ENCODE measurements at regions not wholly inside any gene's neighbourhood (a gene's known extent, or its start where the extent isn't known, plus 50 kb on each side); places are given as distances from the start of the nearest gene placed in this dataset.
"Not testable (repeated sequence)": the region's sequence is repeated elsewhere in the genome, so short reads cannot be mapped to it uniquely, and the experiment has no call there.

- H3K4me3 ChIP-seq; ATAC-seq; POLR2A ChIA-PET; H3K9me3 ChIP-seq; H3K4me2 ChIP-seq; H3K4me1 ChIP-seq; H3K27ac ChIP-seq; CTCF ChIA-PET; FAIRE-seq; DNase-seq (ENCODE audit: low read depth in 1 of 2, low spot score in 1 of 2): not testable (repeated sequence)
- WGBS (ENCODE audit: missing lambda C conversion rate), result 58% methylated on average over 10 of the region's 18 CpGs
Measured at GRCh38 chr6:80497696-80498486, 391.4 kb downstream of the BCKDHB start.

DNA sequence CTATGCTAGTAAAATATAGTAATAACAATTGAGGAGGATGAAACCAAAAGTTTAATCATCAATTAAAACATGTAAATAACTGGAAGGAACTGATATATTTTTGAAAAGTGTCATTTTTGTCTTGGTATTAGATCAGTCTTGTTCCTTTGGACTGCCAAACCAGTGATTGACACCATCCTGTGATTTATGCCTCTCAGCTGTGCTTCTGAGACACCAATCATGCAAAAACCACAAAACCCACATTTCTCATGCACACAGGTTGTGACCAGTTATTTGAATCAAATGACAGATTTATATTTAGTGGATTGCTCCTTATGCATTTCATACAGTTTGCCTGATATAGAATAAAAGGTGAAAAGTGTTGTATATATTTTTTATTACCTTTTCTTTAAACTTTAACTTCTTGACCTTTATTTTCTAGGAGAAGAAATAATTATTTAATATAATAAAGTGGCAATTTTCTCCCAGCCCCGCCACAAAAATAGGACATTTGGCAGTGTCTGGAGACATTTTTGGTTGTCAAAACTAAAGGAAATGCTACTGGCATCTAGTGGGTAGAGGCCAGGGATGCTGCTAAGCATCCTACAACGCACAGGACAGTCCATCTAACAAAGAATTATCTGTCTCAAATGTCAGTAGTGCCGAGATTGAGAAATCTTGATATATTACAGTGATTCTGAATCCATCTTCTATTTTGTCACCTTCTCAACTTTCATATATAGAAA is 383.6 kb downstream of the BCKDHB start:
- DNase-seq (ENCODE audit: low read depth in 1 of 2, low spot score in 1 of 2) (no peak), FAIRE-seq (no peak), ATAC-seq (no peak)
- CTCF ChIA-PET, result no interaction called here
- 9% methylated on average over 3 of the region's 3 CpGs for WGBS (ENCODE audit: missing lambda C conversion rate)
- Histone ChIP-seq H3K4me3 (no peak overlapping the region), H3K9me3 (no peaks in the 10 kb centered on the region), H3K27ac (no peak overlapping the region), H3K4me2 (no peak overlapping the region), H3K4me1 (no peaks in the 10 kb centered on the region)
- TF ChIP-seq RCOR1 (IDR thresholded peaks at IDR 0.05; ENCODE audit: low read depth, low read length), result no peak
- TF ChIP-seq EHF (CRISPR knock-in tag; IDR thresholded peaks at IDR 0.05), result no peak
- TF ChIP-seq, protein P1, sequence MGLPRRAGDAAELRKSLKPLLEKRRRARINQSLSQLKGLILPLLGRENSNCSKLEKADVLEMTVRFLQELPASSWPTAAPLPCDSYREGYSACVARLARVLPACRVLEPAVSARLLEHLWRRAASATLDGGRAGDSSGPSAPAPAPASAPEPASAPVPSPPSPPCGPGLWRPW (IDR thresholded peaks at IDR 0.05), result no peak
- no peak for TF ChIP-seq POLR2A (IDR thresholded peaks at IDR 0.05; ENCODE audit: low read length)
- no peak for TF ChIP-seq CBX2 (IDR thresholded peaks at IDR 0.05; ENCODE audit: borderline replicate concordance, low read depth)
- TF ChIP-seq CHD2 (IDR thresholded peaks at IDR 0.05; ENCODE audit: low read length, partially characterized antibody), result no peak
- TF ChIP-seq HDAC2 (IDR thresholded peaks at IDR 0.05), result no peak
- POLR2A ChIA-PET, result no interaction called here

GRCh38 chr6:80488190-80488589 is 381.7 kb downstream of the BCKDHB start:
- ATAC-seq, result no peak
- CTCF ChIA-PET, result no interaction called here
- POLR2A ChIA-PET, result no interaction called here

DNA sequence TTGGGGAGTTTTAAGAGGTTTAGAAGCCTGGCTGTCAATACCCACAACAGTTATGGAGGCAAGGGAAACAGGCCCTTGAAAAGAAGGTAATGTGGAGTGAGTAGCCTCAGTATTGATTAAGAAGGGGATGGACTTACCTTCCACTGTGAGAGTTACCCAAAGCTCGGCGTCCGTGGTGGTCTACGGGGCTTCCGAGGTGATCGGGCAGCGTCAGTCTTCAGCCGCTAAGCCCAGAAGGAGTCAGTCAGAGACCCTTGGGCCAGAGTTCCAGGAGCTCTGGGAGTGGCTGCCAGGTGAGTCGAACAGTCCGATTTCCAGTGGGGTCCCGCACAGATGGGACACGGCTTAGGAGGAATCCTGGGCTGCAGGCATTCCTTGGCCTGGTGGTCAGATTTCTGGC is 379.0 kb downstream of the BCKDHB start:
- 78% methylated on average over 12 of the region's 12 CpGs for WGBS (ENCODE audit: missing lambda C conversion rate)
- DNase-seq (ENCODE audit: low read depth in 1 of 2, low spot score in 1 of 2); ATAC-seq; H3K4me3 ChIP-seq; H3K9me3 ChIP-seq; FAIRE-seq; H3K27ac ChIP-seq; H3K4me1 ChIP-seq; H3K4me2 ChIP-seq; POLR2A ChIA-PET; CTCF ChIA-PET: not testable (repeated sequence)

More at GRCh38 chr6:80488190-80488589, 381.7 kb downstream of the BCKDHB start:
- H3K4me1 ChIP-seq, result no peaks in the 10 kb centered on the region
- TF ChIP-seq TP53 (CRISPR knock-in tag; IDR thresholded peaks at IDR 0.05) (no peak), PHF8 (IDR thresholded peaks at IDR 0.05; ENCODE audit: borderline replicate concordance, low read depth) (no peak), RCOR1 (IDR thresholded peaks at IDR 0.05; ENCODE audit: low read depth, low read length) (no peak), ESRRA (IDR thresholded peaks at IDR 0.05; ENCODE audit: borderline replicate concordance, low read length) (no peak), PBX3 (IDR thresholded peaks at IDR 0.05) (no peak), CHD2 (IDR thresholded peaks at IDR 0.05; ENCODE audit: low read length, partially characterized antibody) (no peak), HOXB5 (CRISPR knock-in tag; IDR thresholded peaks at IDR 0.05) (no peak), RAD21 (conservative IDR thresholded peaks at IDR 0.05 in 1 of 2, IDR thresholded peaks at IDR 0.05 in 1 of 2) (no peak), HDAC2 (IDR thresholded peaks at IDR 0.05) (no peak), NFE2L2 (conservative IDR thresholded peaks at IDR 0.05; ENCODE audit: low read length) (no peak), HOXA7 (CRISPR knock-in tag; IDR thresholded peaks at IDR 0.05) (no peak), POLR2AphosphoS2 (conservative IDR thresholded peaks at IDR 0.05; ENCODE audit: low read length) (no peak)
- TF ChIP-seq, protein P2, sequence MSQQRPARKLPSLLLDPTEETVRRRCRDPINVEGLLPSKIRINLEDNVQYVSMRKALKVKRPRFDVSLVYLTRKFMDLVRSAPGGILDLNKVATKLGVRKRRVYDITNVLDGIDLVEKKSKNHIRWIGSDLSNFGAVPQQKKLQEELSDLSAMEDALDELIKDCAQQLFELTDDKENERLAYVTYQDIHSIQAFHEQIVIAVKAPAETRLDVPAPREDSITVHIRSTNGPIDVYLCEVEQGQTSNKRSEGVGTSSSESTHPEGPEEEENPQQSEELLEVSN (IDR thresholded peaks at IDR 0.05; ENCODE audit: borderline replicate concordance, low read depth), result no peak
- TF ChIP-seq, protein P3, sequence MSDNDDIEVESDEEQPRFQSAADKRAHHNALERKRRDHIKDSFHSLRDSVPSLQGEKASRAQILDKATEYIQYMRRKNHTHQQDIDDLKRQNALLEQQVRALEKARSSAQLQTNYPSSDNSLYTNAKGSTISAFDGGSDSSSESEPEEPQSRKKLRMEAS (IDR thresholded peaks at IDR 0.05), result no peak
- no peak for DNase-seq (ENCODE audit: low read depth in 1 of 2, low spot score in 1 of 2)
- H3K4me3 ChIP-seq, result no peak overlapping the region
- no peak for FAIRE-seq
- H3K27ac ChIP-seq, result no peak overlapping the region
- no peak overlapping the region for H3K4me2 ChIP-seq
- no peaks in the 10 kb centered on the region for H3K9me3 ChIP-seq
- WGBS (ENCODE audit: missing lambda C conversion rate), result 32% methylated on average over 2 of the region's 2 CpGs
